ENCODE measurements at regions not wholly inside any gene's neighbourhood (a gene's known extent, or its start where the extent isn't known, plus 50 kb on each side); places are given as distances from the start of the nearest gene placed in this dataset.
A peak's percentile ranks its signal among the peaks of the same experiment; 100 is the strongest.

DNA sequence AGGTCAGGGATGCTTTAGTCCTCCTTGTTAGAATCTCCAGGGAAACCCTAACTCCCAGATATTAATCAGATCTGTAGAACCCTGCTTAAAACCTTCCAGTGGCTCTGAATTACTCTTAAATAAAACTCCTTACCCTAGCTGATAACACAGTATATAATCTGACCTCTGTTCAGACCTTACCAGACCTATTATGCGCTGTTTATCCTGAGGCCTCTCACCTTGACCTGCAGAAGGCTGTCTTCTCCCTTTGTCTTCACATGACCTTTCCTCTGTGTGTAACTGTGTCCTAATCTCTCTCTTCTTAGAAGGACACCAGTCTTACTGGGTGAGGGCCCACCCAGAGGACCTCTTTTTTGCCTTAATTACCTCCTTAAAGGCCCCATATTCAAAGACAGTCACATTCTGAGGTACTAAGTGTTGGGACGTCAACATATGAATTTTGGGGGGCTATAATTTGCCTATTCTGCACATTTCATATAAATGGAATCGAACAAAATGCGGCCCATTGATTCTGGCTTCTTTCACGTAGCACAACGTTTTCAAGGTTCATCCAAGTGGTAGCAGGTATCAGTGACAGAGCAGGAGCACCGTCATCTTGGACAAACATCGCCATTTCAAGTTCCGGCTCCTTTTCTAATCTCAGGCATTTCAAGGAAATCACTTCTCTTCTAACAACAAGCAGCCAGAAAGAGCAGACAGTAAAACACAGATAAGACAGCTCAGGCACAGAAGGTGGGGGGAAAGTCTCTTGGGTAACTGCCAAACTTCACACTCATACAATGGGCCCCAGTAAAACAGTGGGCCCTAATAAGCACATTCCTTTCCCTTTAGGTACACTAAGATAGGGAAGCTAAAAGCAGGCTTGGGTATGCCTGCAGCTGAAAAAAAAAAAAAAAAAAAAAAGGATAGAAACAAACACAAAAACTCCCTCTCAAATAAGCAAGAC, 200.2 kb upstream of the NUDT4 start:
- peaks cover 30% of the 10 kb centered on the region for H3K4me1 Mint-ChIP-seq
- H3K36me3 Mint-ChIP-seq (ENCODE audit: low read depth): no peaks in the 10 kb centered on the region
- H3K27ac Mint-ChIP-seq: peak overlapping the region in 2 of 3 experiments; percentile 39 to 47
- H3K4me3 Mint-ChIP-seq: no peak overlapping the region
- H3K9me3 Mint-ChIP-seq: peaks cover 3% of the 10 kb centered on the region
- H3K27me3 Mint-ChIP-seq (ENCODE audit: low read depth): no peaks in the 10 kb centered on the region
- TF ChIP-seq CTCF (IDR thresholded peaks at IDR 0.05; ENCODE audit: unreplicated experiment in 3 of 3): no peak

DNA sequence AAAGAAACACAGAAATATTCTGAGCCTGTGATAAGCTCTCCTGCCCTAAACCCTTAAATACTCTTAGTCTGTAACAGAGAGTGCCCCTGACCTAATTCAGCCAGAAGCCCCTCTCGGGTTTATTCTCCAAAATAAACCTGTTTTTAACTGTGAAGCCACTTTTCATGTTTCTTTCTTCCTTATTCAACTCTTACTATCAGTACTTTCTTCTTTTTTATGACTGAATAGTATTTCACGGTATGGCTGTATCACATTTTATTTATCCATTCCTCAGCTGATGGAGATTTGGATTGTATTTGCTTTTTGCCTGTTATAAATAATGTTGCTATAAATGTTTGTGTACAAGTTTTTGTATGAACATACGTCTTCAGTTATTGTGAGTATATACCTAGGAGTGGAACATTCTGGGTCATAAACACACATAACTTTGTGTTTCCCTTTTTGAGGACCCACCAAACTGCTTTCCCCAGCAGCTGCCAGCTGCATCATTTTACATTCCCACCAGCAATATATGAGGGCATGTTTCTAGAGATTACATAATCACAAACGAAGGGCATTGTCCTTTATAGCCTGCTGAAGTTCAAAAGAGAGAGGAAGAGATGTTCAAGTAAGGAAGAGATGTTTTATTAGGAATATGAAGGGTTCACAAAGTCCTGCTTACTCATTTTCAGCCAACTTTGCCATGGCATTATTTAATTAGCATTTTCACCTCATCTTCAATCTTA, 199.4 kb upstream of the NUDT4 start:
- Mint-ChIP-seq H3K4me1 (peaks cover 30% of the 10 kb centered on the region), H3K27me3 (ENCODE audit: low read depth) (no peaks in the 10 kb centered on the region), H3K27ac (peak overlapping the region in 2 of 3 experiments; percentile 39 to 47), H3K36me3 (ENCODE audit: low read depth) (no peaks in the 10 kb centered on the region), H3K4me3 (no peak overlapping the region), H3K9me3 (peaks cover 3% of the 10 kb centered on the region)
- no peak for TF ChIP-seq CTCF (IDR thresholded peaks at IDR 0.05; ENCODE audit: unreplicated experiment in 3 of 3)

- H3K27me3 Mint-ChIP-seq (ENCODE audit: low read depth): no peaks in the 10 kb centered on the region
- peaks cover 3% of the 10 kb centered on the region for H3K9me3 Mint-ChIP-seq
- TF ChIP-seq CTCF (IDR thresholded peaks at IDR 0.05; ENCODE audit: unreplicated experiment in 3 of 3): no peak
- H3K36me3 Mint-ChIP-seq (ENCODE audit: low read depth): no peaks in the 10 kb centered on the region
- no peak overlapping the region for H3K27ac Mint-ChIP-seq
- peaks cover 44% of the 10 kb centered on the region for H3K4me1 Mint-ChIP-seq
- H3K4me3 Mint-ChIP-seq: no peak overlapping the region
These were observed 197.9 kb upstream of the NUDT4 start for GRCh38 chr12:93179792-93180191.

- Mint-ChIP-seq H3K27ac (peak overlapping the region in 1 of 3 experiments; percentile 31), H3K36me3 (ENCODE audit: low read depth) (no peaks in the 10 kb centered on the region), H3K9me3 (peaks cover 3% of the 10 kb centered on the region), H3K4me1 (peaks cover 49% of the 10 kb centered on the region), H3K4me3 (no peak overlapping the region), H3K27me3 (ENCODE audit: low read depth) (no peaks in the 10 kb centered on the region)
- no peak for TF ChIP-seq CTCF (IDR thresholded peaks at IDR 0.05; ENCODE audit: unreplicated experiment in 3 of 3)
These were observed 197.2 kb upstream of the NUDT4 start for GRCh38 chr12:93180566-93180965.

DNA sequence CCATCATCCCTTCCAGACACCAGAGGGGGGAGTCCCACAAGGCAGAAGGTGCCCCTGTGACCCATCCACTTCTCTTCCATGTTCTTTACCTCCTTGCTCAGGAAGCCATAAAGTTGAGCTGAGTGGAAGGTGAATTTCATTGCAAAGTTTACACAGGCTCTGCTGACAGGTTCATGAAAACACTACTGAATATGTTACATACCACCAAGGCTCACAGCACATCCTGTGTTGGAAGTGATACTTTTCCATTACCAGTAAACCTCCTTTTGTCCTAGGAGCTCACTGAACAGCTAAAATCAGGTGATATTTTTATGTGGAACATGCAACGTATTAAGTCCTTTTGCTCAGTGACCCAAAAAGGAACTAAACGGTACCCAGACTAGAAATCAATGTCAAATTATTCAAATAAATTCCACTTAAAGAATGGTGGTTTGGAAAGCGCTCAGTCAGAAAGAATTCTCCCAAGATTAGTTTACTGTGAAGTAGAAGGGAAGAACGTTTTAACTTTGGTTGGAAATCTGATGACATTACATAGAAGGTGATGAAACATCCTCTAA, 196.2 kb upstream of the NUDT4 start:
- no peak for TF ChIP-seq CTCF (IDR thresholded peaks at IDR 0.05; ENCODE audit: unreplicated experiment in 3 of 3)
- no peak overlapping the region for H3K4me3 Mint-ChIP-seq
- H3K36me3 Mint-ChIP-seq (ENCODE audit: low read depth): no peaks in the 10 kb centered on the region
- no peaks in the 10 kb centered on the region for H3K27me3 Mint-ChIP-seq (ENCODE audit: low read depth)
- H3K27ac Mint-ChIP-seq: peak overlapping the region; percentile 6 to 78 (median 7)
- peaks cover 41% of the 10 kb centered on the region for H3K4me1 Mint-ChIP-seq
- H3K9me3 Mint-ChIP-seq: peaks cover 3% of the 10 kb centered on the region

All from nephron (organoid).